Prostate gland (tissue), 2 donors: ENCODE measurements at regions not wholly inside any gene's neighbourhood (a gene's known extent, or its start where the extent isn't known, plus 50 kb on each side); places are given as distances from the start of the nearest gene placed in this dataset.

Source experiments
- CTCF ChIP-seq, 4 experiments: fragments of 200-600 bp in 2 of 4; fragments of 450-650 bp in 2 of 4; sonication (generic) in 2 of 4; IDR thresholded peaks; 1 replicate in 3 of 4; 2 replicates in 1 of 4; pipeline ENCODE4 v1.5.1; 2016 to 2019; ENCODE audit warnings: antibody characterized with exemption in 4 of 4, mild to moderate bottlenecking in 2 of 4, moderate library complexity in 2 of 4
- POLR2A ChIP-seq: fragments of 450-650 bp; IDR thresholded peaks from one replicate; pipeline ENCODE4 v1.6.1; 2016; ENCODE audit warnings: antibody characterized with exemption, mild to moderate bottlenecking
- POLR2AphosphoS5 ChIP-seq: sonication (generic); formaldehyde crosslinking; IDR thresholded peaks from one replicate; pipeline ENCODE4 v1.6.1; 2017; ENCODE audit warnings: antibody characterized with exemption

- TF ChIP-seq CTCF (IDR thresholded peaks at IDR 0.05) (no peak), POLR2AphosphoS5 (no peak), POLR2A (no peak)
Observed at GRCh38 chr21:38623552-38623951, 125.3 kb upstream of the ERG start.
